ENCODE measurements at regions not wholly inside any gene's neighbourhood (a gene's known extent, or its start where the extent isn't known, plus 50 kb on each side); places are given as distances from the start of the nearest gene placed in this dataset.

DNA sequence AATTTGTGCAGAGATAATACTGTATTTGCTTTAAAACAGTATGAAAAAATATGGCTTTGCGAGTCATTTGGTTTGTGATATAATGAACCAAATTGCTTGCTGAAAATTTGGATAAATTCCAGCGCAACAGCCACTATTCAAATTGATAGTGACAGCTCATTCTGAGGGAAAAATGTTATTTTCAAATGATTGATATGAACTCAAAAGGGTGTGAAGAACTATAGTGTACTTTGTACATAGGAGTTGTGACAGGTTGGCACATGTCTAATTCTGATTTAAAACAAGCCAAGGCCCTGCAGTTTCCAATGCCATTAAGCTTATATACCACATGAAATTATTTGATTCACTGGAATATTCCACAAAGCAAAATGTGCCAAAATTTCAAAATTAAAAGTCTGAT lies 1628.9 kb upstream of the AGA start:
- WGBS, 2 donors, result 87 to 93% methylated on average over 2 of the region's 2 CpGs
- no peaks in the 10 kb centered on the region for H3K9me3 ChIP-seq

DNA sequence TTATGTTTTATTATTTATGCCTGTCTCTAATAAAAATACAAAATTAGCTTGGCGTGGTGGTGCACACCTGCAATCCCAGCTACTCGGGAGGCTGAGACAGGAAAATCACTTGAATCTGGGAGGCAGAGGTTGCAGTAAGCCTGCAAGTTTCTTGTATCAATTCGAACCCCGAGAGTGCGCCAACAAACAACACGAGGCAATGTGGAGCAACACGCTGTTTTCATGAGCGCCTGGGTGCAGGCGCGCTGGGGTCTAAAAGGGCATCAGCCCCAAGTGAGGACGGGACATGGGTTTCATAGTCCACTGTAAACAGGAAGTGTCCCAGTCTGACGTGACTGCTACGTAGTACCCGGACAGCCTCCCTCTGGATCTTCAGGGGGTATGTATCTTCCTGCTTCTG lies 1634.6 kb upstream of the AGA start:
- WGBS, 2 donors, result 88 to 89% methylated on average over 14 of the region's 14 CpGs
- intact Hi-C loops (cut with DNase I), result no loop called here
- H3K36me3 ChIP-seq, result no peaks in the 10 kb centered on the region

More for the DNA sequence above, 1628.9 kb upstream of the AGA start:
- TF ChIP-seq, protein P1, sequence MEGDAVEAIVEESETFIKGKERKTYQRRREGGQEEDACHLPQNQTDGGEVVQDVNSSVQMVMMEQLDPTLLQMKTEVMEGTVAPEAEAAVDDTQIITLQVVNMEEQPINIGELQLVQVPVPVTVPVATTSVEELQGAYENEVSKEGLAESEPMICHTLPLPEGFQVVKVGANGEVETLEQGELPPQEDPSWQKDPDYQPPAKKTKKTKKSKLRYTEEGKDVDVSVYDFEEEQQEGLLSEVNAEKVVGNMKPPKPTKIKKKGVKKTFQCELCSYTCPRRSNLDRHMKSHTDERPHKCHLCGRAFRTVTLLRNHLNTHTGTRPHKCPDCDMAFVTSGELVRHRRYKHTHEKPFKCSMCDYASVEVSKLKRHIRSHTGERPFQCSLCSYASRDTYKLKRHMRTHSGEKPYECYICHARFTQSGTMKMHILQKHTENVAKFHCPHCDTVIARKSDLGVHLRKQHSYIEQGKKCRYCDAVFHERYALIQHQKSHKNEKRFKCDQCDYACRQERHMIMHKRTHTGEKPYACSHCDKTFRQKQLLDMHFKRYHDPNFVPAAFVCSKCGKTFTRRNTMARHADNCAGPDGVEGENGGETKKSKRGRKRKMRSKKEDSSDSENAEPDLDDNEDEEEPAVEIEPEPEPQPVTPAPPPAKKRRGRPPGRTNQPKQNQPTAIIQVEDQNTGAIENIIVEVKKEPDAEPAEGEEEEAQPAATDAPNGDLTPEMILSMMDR (IDR thresholded peaks at IDR 0.05), result no peak
- TF ChIP-seq POLR2A (IDR thresholded peaks at IDR 0.05), result no peak
- Histone ChIP-seq H3K4me3 (replicated peaks in 1 of 3) (no peak overlapping the region), H3K36me3 (no peaks in the 10 kb centered on the region), H3K27ac (no peak overlapping the region), H3K27me3 (no peaks in the 10 kb centered on the region), H3K4me1 (no peaks in the 10 kb centered on the region)
- intact Hi-C loops (cut with DNase I), result no loop called here
- no peak for DNase-seq

DNA sequence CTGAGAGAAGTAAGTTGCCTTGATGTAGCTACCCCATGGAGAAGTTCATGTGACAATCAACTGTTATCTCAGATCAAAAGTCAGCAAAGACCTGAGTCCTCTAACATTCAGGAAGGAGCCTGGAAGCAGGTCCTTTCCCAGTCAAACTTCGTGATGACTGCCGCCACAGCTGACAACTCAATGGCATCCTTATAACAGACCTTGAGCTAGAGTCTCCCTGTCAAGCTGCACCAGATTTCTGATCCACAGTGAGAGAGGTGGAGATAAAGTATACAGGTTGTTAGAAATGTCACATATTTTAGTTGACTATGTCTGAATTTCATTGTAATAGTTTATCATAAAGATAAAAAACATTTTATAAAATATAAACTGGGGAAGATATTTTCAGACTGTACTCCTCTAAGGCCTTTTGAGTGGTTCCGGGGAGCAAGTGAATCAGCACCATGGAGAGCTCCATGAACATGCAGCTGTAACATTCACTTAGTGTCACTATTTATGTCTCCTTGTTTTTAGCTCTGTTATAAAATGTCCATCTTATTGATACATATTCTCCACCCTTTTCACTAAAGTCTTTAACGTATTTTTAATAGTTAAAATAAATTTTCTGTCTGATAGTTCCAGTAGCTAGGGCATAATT lies 1653.5 kb upstream of the AGA start:
- TF ChIP-seq, protein P1 (IDR thresholded peaks at IDR 0.05), result no peak
- no peak for TF ChIP-seq POLR2A (IDR thresholded peaks at IDR 0.05)
- Histone ChIP-seq H3K9me3 (no peaks in the 10 kb centered on the region), H3K4me1 (no peaks in the 10 kb centered on the region), H3K27me3 (no peaks in the 10 kb centered on the region), H3K27ac (no peak overlapping the region), H3K4me3 (replicated peaks in 1 of 3) (no peak overlapping the region), H3K36me3 (no peaks in the 10 kb centered on the region)
- DNase-seq, result no peak
- 7 to 19% methylated on average over 4 of the region's 4 CpGs for WGBS, 2 donors
- intact Hi-C loops (cut with DNase I), result no loop called here

More for the DNA sequence above, 1634.6 kb upstream of the AGA start:
- H3K4me1 ChIP-seq, result no peaks in the 10 kb centered on the region
- no peak overlapping the region for H3K27ac ChIP-seq
- H3K9me3 ChIP-seq, result no peaks in the 10 kb centered on the region
- TF ChIP-seq, protein P1 (IDR thresholded peaks at IDR 0.05), result no peak
- TF ChIP-seq POLR2A (IDR thresholded peaks at IDR 0.05), result no peak
- H3K27me3 ChIP-seq, result no peaks in the 10 kb centered on the region
- DNase-seq, result no peak
- H3K4me3 ChIP-seq (replicated peaks in 1 of 3), result no peak overlapping the region

DNA sequence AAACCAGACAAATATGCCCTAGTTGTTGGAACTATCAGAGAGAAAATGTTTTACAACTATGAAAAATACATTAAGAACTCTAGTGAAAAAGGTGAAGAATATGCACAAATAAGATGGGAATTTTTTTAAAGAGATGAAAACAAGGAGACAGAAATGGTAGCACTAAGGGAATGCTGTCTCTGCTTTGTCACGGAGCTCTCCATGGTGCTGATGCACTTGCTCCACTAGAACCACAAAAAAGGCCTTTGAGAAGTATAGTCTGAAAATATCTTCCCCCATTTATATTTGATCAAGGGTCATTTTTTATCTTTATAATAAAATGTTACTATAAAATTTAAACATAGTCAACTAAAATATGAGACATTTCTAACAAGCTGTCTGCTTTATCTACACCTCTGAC lies 1655.5 kb upstream of the AGA start:
- H3K27me3 ChIP-seq, result no peaks in the 10 kb centered on the region
- no peaks in the 10 kb centered on the region for H3K9me3 ChIP-seq
- TF ChIP-seq POLR2A (IDR thresholded peaks at IDR 0.05), result no peak
- TF ChIP-seq, protein P1 (IDR thresholded peaks at IDR 0.05), result no peak
- intact Hi-C loops (cut with DNase I), result no loop called here
- H3K4me1 ChIP-seq, result no peaks in the 10 kb centered on the region
- no peaks in the 10 kb centered on the region for H3K36me3 ChIP-seq
- no peak for DNase-seq
- no peak overlapping the region for H3K4me3 ChIP-seq (replicated peaks in 1 of 3)
- 1 to 2% methylated on average over 1 of the region's 1 CpG for WGBS, 2 donors
- H3K27ac ChIP-seq, result no peak overlapping the region

DNA sequence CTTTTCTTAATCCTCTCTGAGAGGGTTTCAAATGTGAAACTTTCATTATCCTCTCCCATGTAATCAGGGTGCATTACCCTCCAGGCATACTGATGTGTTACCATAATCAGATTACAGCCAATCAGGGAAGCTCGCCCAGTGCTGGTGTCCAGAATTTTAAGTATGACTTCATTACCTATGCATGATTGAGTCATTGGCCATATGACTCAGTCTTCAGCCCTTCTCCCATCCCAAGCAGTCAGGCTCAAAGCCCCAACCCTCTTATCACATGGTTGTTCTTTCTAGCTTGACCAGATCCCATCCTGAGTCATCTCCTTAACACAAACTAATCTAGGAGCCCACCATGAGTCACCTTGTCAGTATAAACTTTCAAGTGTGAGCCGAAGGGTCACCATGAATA lies 1668.1 kb upstream of the AGA start:
- intact Hi-C loops (cut with DNase I), result no loop called here
- Histone ChIP-seq H3K4me1 (no peaks in the 10 kb centered on the region), H3K27ac (no peak overlapping the region), H3K36me3 (no peaks in the 10 kb centered on the region), H3K9me3 (no peaks in the 10 kb centered on the region), H3K4me3 (replicated peaks in 1 of 3) (no peak overlapping the region), H3K27me3 (no peaks in the 10 kb centered on the region)
- DNase-seq, result no peak
- TF ChIP-seq, protein P1 (IDR thresholded peaks at IDR 0.05), result no peak
- no peak for TF ChIP-seq POLR2A (IDR thresholded peaks at IDR 0.05)
- WGBS, 2 donors, result 84 to 88% methylated on average over 2 of the region's 2 CpGs
